SJCRH30 (cell line): ENCODE measurements at regions not wholly inside any gene's neighbourhood (a gene's known extent, or its start where the extent isn't known, plus 50 kb on each side); places are given as distances from the start of the nearest gene placed in this dataset.
"Not testable (repeated sequence)": the region's sequence is repeated elsewhere in the genome, so short reads cannot be mapped to it uniquely, and the experiment has no call there.

Experiments used
- DNase-seq, 2 experiments: peaks; one replicate each; pipeline ENCODE4 v3.0.0-alpha.2; 2015 to 2020
- H3K27ac ChIP-seq: fragments of 250-450 bp; sonication (Bioruptor Pico); 2 replicates; pipeline ENCODE4 v1.5.1; 2020; ENCODE audit warnings: mild to moderate bottlenecking, moderate library complexity
- H3K27me3 ChIP-seq: fragments of 250-450 bp; sonication (Bioruptor Pico); 2 replicates; pipeline ENCODE4 v1.5.1; 2020; ENCODE audit warnings: mild to moderate bottlenecking, moderate library complexity
- H3K36me3 ChIP-seq: fragments of 250-450 bp; sonication (Bioruptor Pico); 2 replicates; pipeline ENCODE4 v1.5.1; 2020; ENCODE audit warnings: mild to moderate bottlenecking, moderate library complexity
- H3K4me1 ChIP-seq: fragments of 250-450 bp; sonication (Bioruptor Pico); 2 replicates; pipeline ENCODE4 v1.5.1; 2020; ENCODE audit warnings: mild to moderate bottlenecking, moderate library complexity
- H3K4me3 ChIP-seq: fragments of 250-450 bp; sonication (Bioruptor Pico); 2 replicates; pipeline ENCODE4 v1.5.1; 2020; ENCODE audit warnings: mild to moderate bottlenecking, moderate library complexity
- H3K9me3 ChIP-seq: fragments of 250-450 bp; sonication (Bioruptor Pico); replicated peaks from 2 replicates; pipeline ENCODE4 v1.5.1; 2020; ENCODE audit warnings: mild to moderate bottlenecking, moderate library complexity

DNA sequence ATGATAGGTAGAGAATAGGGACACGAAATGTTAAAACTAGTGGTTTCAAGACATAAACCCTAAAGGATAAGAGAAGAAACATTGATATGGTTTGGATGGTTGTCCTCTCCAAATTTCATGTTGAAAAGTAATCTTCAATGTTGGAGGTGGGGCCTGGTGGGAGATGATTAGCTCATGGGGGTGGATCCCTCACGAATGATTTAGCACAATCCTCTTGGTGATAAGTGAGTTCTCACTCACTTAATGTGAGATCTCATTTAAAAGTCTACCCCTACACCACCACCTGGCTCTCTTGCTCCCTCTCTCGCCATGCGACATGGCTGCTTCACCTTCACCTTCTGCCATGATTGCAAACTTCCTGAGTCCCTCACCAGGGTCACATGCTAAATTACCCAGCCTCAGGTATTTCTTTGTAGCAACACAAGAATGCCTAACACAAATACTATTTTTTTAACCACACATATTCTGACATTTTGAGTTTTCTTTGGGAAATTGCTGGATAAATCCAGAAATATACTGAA lies 242.4 kb upstream of the PHF14 start:
- no peak for DNase-seq
- no peaks in the 10 kb centered on the region for H3K27me3 ChIP-seq
- H3K4me1 ChIP-seq: no peaks in the 10 kb centered on the region
- H3K4me3 ChIP-seq: no peak overlapping the region
- H3K9me3 ChIP-seq: no peaks in the 10 kb centered on the region
- no peaks in the 10 kb centered on the region for H3K36me3 ChIP-seq
- no peak overlapping the region for H3K27ac ChIP-seq

- no peak overlapping the region for H3K4me3 ChIP-seq
- no peak for DNase-seq
Observed at GRCh38 chr7:10733747-10734146, 239.9 kb upstream of the PHF14 start.

GRCh38 chr7:10734595-10734994 lies 239.1 kb upstream of the PHF14 start:
- H3K27me3 ChIP-seq: no peaks in the 10 kb centered on the region
- H3K4me1 ChIP-seq: no peaks in the 10 kb centered on the region
- H3K4me3 ChIP-seq: no peak overlapping the region
- no peaks in the 10 kb centered on the region for H3K36me3 ChIP-seq
- H3K9me3 ChIP-seq: no peaks in the 10 kb centered on the region
- no peak for DNase-seq
- H3K27ac ChIP-seq: no peak overlapping the region

More at GRCh38 chr7:10733747-10734146, 239.9 kb upstream of the PHF14 start:
- Histone ChIP-seq H3K9me3 (no peaks in the 10 kb centered on the region), H3K4me1 (no peaks in the 10 kb centered on the region), H3K27ac (no peak overlapping the region), H3K36me3 (no peaks in the 10 kb centered on the region), H3K27me3 (no peaks in the 10 kb centered on the region)

DNA sequence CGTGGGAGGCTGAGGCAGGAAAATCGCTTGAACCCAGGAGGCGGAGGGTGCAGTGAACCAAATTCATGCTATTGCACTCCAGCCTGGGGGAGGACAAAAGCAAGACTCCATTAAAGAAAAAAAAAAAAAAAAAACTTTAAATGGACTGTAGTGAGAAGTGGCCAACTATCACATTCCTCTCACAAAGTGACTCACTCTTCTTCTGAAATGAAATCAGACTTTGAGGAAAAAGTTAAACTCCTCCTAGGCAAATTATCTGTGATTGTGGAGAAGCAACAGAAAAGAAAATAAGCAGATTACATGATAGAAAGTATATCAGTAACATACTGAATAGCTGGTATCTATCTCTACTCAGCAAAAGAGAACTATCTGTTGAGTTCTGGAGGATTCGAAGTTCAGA lies 234.3 kb upstream of the PHF14 start:
- Histone ChIP-seq H3K4me3 (no peak overlapping the region), H3K4me1 (no peaks in the 10 kb centered on the region), H3K27me3 (no peaks in the 10 kb centered on the region), H3K36me3 (no peaks in the 10 kb centered on the region), H3K9me3 (no peaks in the 10 kb centered on the region), H3K27ac (no peak overlapping the region)
- DNase-seq: no peak

DNA sequence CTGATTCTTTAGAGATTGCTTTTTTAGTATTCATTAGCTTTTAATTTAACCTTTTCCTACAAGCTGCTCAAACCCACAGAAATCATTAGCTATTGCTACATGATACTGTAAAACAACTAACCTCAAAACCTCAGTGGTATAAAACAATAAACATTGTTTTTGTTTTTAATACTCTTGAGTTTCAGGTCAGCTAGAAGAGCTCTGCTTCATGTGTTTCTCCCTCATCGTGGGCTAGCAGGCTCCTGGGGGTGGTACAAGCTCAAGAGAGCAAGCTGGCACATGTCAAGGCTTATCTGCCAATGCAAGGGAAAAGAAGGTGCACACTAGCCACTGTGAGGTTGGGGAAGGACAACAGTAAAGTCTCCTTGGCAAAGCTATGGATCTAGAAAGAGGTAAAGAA lies 232.9 kb upstream of the PHF14 start:
- Histone ChIP-seq H3K9me3 (no peaks in the 10 kb centered on the region), H3K36me3 (no peaks in the 10 kb centered on the region), H3K27ac (no peak overlapping the region), H3K27me3 (no peaks in the 10 kb centered on the region), H3K4me1 (no peaks in the 10 kb centered on the region), H3K4me3 (no peak overlapping the region)
- no peak for DNase-seq

GRCh38 chr7:10756981-10757380 lies 216.7 kb upstream of the PHF14 start:
- H3K27me3 ChIP-seq: no peaks in the 10 kb centered on the region
- H3K4me3 ChIP-seq: no peak overlapping the region
- H3K36me3 ChIP-seq: no peaks in the 10 kb centered on the region
- no peak overlapping the region for H3K27ac ChIP-seq
- no peaks in the 10 kb centered on the region for H3K4me1 ChIP-seq
- DNase-seq: no peak
- H3K9me3 ChIP-seq: peaks cover 8% of the 10 kb centered on the region

DNA sequence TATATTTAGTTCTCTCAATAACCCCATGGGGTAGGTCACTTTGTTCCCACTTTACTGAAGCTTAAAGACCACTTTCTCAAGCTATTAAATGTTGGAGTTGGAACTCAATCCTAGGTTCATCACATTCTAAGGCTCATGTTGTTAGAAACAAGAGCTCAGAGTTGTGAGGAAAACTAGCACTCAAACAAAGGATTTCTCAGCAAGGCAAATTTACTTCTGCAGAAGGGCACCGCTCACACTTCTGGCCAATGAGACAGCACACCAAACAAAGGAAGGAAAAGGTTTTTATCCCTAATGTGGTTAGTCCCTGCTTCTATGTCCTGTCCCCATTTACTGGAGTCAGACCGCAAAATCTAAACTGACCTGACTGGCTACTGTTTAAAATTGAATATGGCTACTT lies 214.6 kb upstream of the PHF14 start:
- no peaks in the 10 kb centered on the region for H3K36me3 ChIP-seq
- no peak for DNase-seq

GRCh38 chr7:10767771-10768170 lies 205.9 kb upstream of the PHF14 start:
- no peak for DNase-seq
- no peaks in the 10 kb centered on the region for H3K4me1 ChIP-seq
- no peak overlapping the region for H3K27ac ChIP-seq
- no peaks in the 10 kb centered on the region for H3K9me3 ChIP-seq
- H3K36me3 ChIP-seq: no peaks in the 10 kb centered on the region
- no peak overlapping the region for H3K4me3 ChIP-seq
- no peaks in the 10 kb centered on the region for H3K27me3 ChIP-seq

More for the DNA sequence above, 214.6 kb upstream of the PHF14 start:
- Histone ChIP-seq H3K27ac (no peak overlapping the region), H3K27me3 (no peaks in the 10 kb centered on the region), H3K4me3 (no peak overlapping the region), H3K4me1 (no peaks in the 10 kb centered on the region), H3K9me3 (0 out of 2 replicates have a peak, but pooled peaks cover 5% of the 10 kb centered on the region)

- H3K27ac ChIP-seq: no peak overlapping the region
- no peaks in the 10 kb centered on the region for H3K27me3 ChIP-seq
- no peak for DNase-seq
- H3K4me1 ChIP-seq: no peaks in the 10 kb centered on the region
- no peak overlapping the region for H3K4me3 ChIP-seq
- H3K9me3 ChIP-seq: no peaks in the 10 kb centered on the region
- no peaks in the 10 kb centered on the region for H3K36me3 ChIP-seq
Observed at GRCh38 chr7:10770176-10770575, 203.5 kb upstream of the PHF14 start.

DNA sequence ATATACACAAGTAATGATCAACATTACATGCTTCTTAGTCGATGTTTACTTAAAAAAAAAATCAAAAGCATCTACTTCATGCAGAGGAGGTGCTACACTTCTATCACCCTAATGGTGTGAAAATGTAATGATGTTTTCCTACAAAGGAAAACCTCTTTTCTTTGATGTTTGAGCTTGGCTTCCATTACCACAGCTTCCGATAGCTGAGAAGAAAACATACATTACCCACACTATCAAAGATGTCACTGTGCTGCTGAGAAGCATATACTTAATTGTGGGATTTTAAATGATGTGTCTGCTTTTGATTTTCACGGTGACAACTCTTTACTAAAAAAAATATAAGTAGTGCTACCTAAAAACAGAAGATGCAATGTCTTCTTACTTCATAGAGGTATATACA lies 200.2 kb upstream of the PHF14 start:
- H3K4me1 ChIP-seq: no peaks in the 10 kb centered on the region
- H3K4me3 ChIP-seq: no peak overlapping the region
- H3K27ac ChIP-seq: no peak overlapping the region
- no peak for DNase-seq
- no peaks in the 10 kb centered on the region for H3K9me3 ChIP-seq
- no peaks in the 10 kb centered on the region for H3K27me3 ChIP-seq
- no peaks in the 10 kb centered on the region for H3K36me3 ChIP-seq

DNA sequence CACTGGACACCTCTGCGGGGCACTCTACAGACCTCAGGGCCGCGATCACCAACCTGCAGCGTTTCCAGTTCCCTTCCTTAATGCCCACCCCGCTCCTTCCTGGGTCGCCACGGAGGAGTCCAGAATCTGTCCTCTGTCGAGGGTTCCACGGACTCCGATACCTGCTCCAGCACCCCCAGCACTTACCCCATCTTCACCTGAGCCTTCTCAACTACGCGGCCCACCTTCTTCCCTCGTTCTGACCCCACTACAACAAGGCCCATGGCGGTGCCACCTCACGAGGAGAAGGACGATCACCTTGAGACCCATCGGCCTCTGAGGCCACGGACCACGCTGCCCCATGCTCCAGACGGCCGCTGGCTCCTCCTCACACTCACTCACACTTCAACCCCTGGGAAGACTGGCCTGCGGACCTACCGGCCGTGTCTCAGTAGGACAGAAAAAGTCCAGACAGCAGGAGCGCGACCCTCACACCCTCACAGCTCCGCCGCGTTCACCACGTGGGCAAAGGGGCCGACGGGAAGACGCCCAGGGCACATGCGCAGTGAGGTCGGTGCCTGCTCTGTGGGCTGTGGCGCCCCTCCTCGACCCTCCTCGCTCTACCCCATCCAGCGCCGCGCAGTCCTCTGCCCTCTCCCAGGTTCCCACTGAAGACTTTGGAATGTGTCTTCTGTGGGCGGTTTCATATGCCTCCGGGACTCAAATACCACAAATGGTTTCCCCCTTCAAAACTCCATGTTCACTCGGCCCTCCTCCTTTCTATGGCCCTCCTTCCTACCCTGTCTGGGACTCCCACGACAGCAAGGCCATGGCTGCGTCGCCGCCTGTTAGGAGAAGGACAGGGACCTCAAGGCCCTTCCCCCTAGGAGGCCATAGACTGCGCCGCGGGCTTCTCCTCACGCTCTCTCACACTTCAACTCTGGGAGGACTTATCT lies 193.9 kb upstream of the PHF14 start:
- H3K36me3 ChIP-seq: no peaks in the 10 kb centered on the region
- H3K27ac ChIP-seq: no peak overlapping the region
- DNase-seq: no peak
- no peaks in the 10 kb centered on the region for H3K4me1 ChIP-seq
- no peaks in the 10 kb centered on the region for H3K9me3 ChIP-seq
- no peaks in the 10 kb centered on the region for H3K27me3 ChIP-seq
- H3K4me3 ChIP-seq: no peak overlapping the region

DNA sequence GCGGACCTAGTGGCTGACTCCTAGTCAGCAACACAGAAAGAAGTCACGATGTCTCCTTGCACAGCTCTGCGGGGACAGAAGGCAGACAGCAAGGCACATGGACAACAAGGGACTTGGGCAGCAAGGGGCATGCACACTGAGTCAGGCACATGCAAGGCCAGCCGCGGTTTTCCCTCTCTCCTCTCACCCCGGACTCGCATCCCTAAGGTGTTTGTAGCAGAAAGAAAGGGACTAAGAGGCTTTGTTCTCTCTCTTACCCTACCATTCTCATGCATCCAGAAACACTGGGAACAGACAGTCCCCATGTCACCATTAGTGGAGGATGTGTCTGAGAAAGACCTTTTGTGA lies 193.3 kb upstream of the PHF14 start:
- no peak overlapping the region for H3K4me3 ChIP-seq
- H3K27ac ChIP-seq: no peak overlapping the region
- H3K36me3 ChIP-seq: no peaks in the 10 kb centered on the region
- H3K4me1 ChIP-seq: no peaks in the 10 kb centered on the region
- H3K27me3 ChIP-seq: no peaks in the 10 kb centered on the region
- DNase-seq: no peak
- H3K9me3 ChIP-seq: no peaks in the 10 kb centered on the region

- H3K4me3 ChIP-seq, H3K36me3 ChIP-seq, H3K9me3 ChIP-seq, H3K4me1 ChIP-seq, DNase-seq, H3K27me3 ChIP-seq, H3K27ac ChIP-seq: not testable (repeated sequence)
Observed at GRCh38 chr7:10786976-10787375, 186.7 kb upstream of the PHF14 start.

- no peaks in the 10 kb centered on the region for H3K36me3 ChIP-seq
- no peak overlapping the region for H3K27ac ChIP-seq
- H3K9me3 ChIP-seq: no peaks in the 10 kb centered on the region
- no peak overlapping the region for H3K4me3 ChIP-seq
- no peaks in the 10 kb centered on the region for H3K4me1 ChIP-seq
- no peak for DNase-seq
- no peaks in the 10 kb centered on the region for H3K27me3 ChIP-seq
Observed at GRCh38 chr7:10789170-10789569, 184.5 kb upstream of the PHF14 start.

DNA sequence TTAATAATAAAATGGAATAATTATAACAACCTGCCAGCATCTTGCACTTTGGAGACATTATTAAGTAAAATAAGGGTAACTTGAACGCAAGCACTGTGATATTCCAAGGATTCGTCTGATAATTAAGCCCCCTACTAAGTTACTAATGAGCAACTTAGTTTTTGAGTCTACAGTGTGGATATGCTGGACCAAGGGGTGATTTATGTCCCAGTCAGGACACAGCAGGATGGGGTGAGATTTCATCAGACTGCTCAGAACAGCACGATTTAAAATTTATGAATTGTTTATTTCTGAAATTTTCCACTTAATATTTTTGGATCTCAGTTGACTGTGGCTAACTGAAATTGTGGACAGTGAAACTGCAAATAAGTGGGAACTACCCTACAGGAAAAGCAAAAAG lies 182.8 kb upstream of the PHF14 start:
- Histone ChIP-seq H3K4me3 (no peak overlapping the region), H3K27me3 (no peaks in the 10 kb centered on the region)

More for the DNA sequence above, 182.8 kb upstream of the PHF14 start:
- no peak for DNase-seq
- H3K4me1 ChIP-seq: no peaks in the 10 kb centered on the region
- no peaks in the 10 kb centered on the region for H3K9me3 ChIP-seq
- H3K27ac ChIP-seq: no peak overlapping the region
- H3K36me3 ChIP-seq: no peaks in the 10 kb centered on the region
